ENCODE measurements at regions not wholly inside any gene's neighbourhood (a gene's known extent, or its start where the extent isn't known, plus 50 kb on each side); places are given as distances from the start of the nearest gene placed in this dataset.

- no peak for DNase-seq
These were observed 120.2 kb upstream of the GUCY1A1 start for GRCh38 chr4:155546451-155546850.

DNA sequence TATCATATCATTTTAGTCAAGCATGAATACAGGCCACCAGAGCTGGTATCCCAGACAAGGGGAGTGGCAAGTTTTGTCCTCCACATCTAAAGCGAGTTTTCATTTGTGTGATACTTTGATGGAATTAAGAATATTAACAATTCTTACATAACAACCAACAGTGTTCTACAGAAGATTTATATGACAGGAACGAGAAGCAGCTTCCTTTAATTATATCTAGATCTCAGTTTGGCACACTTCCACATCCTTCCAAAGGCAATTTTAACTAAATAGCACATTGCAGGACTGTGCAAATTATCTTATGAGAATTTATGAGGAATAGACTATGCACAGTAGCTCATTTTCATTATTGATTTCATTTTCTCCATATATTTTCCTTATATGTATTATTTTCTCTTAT lies 121.2 kb upstream of the GUCY1A1 start:
- DNase-seq: no peak

GRCh38 chr4:155544547-155544946 lies 122.1 kb upstream of the GUCY1A1 start:
- no peak for DNase-seq

DNA sequence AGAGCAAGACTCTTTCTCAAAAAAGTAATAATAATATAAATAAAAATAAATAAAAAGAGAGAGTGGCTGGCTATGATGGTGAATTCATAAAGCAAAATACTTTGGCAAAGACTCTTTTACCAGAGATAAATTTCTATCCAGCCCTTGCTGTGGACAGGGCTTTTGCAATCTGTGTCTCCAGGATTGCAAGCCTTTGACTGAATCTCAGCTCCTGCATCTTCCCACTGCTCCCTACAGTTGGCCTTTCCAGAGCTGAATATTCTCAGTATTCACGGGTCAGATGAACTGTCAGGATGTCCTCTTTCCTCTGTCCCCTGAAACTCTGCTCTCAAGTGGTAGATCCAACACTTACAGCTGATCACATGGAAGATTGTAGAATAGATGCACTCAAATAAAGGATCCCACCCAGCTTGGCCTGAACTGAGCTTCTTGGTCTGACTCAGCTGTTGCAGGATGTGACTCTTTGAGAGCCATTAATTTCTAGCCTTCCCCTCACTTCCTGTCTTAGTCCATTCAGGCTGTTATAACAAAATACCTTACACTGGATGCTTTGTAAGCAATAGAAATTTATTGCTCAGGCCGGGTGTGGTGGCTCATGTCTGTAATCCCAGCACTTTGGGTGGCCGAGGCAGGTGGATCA lies 123.4 kb upstream of the GUCY1A1 start:
- DNase-seq: no peak

- no peak for DNase-seq
These were observed 124.2 kb upstream of the GUCY1A1 start for GRCh38 chr4:155542415-155542814.

DNA sequence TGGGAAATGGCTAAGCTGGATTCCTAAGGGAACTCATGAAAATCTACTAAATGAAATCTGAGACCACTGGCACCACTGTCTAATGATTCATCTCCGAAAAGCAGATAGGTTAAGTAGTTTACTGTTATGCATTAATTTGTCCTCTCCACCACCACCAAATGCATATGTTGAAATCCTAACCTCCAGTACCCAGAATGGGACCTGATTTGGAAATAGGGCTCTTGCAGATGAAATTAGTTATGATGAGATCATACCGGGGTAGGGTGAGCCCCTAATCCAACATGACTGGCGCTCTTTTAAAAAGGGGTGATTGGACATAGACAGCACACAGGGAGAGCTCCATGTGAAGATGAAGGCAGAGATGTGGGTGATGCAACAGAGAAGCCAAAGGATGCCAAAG lies 124.9 kb upstream of the GUCY1A1 start:
- DNase-seq: no peak

GRCh38 chr4:155540698-155541097 lies 126.0 kb upstream of the GUCY1A1 start:
- DNase-seq: no peak

- no peak for DNase-seq
These were observed 126.9 kb upstream of the GUCY1A1 start for GRCh38 chr4:155539746-155540145.

GRCh38 chr4:155535802-155536454 lies 130.7 kb upstream of the GUCY1A1 start:
- no peak for DNase-seq

DNA sequence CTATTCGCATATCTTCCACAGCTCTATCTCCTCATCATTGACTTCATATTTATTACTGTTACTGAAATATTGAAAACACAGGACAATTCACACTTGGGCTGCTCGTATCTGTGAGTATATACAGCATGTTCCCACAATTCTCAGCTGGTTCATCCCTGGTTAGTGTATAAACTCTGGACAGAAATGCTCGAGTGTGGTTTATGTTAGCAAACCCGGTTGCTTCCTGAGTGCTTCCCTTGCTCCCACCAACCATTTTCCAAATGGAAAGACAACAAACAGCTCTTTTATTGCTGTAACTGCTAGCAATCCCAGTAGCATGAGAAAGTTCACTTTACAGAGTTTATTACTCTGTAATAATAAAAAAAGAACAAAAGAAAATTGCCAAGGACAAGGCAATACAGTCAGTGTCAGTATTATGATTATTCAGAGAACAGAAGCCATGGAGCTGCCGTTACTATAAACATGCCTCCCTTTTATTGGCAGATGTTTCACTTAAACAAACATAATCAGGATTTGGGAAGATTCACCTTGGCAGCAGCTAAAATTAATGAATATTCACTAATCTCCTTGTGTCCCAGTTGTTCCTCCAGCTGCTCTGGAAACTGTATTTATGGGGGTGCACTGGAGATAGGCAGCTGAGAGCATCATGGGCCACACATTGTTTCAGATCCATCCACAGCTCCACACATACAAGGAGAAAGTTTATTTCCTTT lies 134.1 kb upstream of the GUCY1A1 start:
- no peak for DNase-seq

- DNase-seq: no peak
These were observed 135.8 kb upstream of the GUCY1A1 start for GRCh38 chr4:155530857-155531256.

DNA sequence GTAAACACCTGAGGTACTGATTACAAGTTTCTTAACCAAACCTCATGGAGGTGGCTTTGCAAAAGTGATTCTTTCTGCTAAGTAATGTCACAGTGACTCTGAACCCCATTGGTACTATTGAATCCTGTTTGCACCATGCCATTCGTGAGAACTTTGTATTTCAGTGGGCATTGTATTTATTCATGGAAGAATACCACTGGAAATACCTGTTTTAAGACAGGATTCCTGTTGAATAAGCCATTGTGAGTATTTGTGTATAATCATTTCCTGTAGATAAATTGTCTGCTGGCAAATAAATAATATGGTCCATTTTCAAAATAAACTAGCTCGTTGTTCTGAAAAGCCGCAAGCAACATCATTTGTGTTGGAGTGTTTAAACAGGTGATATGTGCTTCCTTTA lies 136.4 kb upstream of the GUCY1A1 start:
- no peak for DNase-seq

- DNase-seq: no peak
These were observed 136.9 kb upstream of the GUCY1A1 start for GRCh38 chr4:155529716-155530115.

DNA sequence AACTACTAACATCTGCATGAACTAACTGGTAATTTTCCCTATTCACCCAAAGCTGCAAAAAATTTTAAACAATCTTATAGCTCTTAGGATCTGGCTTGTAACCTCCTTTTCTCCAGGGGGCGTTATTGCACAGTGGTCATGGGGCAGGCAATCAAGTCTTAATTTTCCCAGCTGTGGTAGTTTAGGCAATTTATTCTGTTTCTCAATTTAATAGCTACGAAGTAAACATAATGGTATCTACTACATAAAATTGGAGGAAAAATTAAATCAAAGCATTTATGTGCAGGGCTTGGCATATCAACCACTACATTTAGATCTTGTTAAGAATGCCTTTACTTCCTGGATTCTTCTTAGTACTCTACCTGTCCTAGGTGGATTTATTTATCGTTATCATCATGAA lies 137.4 kb upstream of the GUCY1A1 start:
- DNase-seq: no peak

DNA sequence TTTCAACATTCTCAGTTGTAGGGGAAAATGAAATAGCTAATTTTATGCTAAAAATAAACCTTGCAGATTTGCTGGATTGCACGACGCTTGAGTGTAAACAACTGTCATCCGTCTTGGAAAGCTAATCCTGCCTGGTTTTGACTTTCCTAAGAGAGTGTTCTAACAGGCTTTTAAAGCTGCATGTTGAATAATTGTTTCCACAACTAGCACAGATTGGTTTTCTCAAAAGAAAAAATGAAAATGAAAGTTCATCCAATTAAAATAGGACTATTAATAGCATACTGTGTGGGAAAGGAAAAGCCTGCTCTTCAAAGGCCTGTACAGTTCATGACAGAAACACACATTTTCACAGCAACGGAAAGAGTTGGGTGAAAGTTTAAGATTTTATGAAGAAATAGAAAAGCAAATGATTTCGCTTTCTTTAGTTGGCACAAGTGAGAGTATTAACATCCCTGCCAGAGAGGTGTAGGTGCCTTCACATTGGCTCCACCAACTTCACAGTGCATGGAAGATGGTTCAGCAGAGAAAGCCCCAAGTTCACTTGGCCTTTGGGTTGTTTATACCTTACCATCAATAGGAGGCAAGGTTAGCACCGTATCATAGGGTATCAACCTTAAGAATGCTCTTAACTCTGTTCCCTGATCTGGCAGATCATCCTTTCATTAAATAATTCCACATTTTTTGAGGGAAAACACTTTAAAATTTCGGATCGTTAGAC lies 140.0 kb upstream of the GUCY1A1 start:
- DNase-seq: no peak

DNA sequence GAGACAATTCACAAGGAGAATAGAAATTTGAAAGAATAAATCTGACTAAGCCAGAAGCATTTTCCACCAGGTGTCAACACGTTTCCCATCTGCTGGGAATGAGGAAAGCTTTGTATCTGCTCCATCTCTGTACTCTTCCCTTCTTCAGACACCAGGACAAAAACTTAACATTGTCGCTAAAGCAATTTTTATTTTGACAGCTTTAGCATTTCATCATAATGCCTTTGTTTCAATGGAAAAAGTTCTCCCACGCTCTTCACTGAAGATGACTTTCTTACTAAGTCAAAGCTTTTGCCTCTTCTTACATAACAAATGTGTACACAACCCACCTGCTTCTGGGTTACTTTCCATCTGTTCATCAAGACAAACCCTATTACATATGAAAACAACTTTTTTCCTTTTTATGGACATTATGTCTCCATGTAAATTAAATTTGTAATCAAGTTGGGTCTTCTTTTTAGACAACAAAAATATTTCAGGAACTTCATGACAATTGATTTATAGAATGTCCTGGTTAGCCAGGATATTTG lies 141.7 kb upstream of the GUCY1A1 start:
- DNase-seq: no peak

DNA sequence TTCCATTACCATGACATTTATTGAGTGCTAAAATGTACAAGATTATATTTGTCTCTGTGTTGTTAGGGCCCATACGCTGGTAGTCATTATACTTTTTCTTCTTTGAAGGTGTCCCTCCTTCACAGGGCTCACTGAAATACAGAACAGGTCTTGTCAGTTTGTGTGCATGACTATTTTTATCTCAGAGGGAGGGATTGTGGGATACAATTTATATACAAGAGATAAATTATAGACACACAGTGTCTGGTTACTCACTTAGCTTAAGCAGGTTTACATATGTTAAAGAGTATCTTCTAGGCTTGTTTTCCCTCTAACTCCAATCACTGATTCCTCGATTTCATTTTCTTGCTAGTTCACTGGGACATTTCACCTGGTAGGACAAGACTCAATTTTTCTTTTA lies 143.3 kb upstream of the GUCY1A1 start:
- DNase-seq: no peak

GRCh38 chr4:155522201-155522600 lies 144.4 kb upstream of the GUCY1A1 start:
- no peak for DNase-seq

GRCh38 chr4:155521382-155521781 lies 144.6 kb upstream of the MAP9 start:
- DNase-seq: no peak

- no peak for DNase-seq
These were observed 138.8 kb upstream of the MAP9 start for GRCh38 chr4:155515444-155516075.

DNA sequence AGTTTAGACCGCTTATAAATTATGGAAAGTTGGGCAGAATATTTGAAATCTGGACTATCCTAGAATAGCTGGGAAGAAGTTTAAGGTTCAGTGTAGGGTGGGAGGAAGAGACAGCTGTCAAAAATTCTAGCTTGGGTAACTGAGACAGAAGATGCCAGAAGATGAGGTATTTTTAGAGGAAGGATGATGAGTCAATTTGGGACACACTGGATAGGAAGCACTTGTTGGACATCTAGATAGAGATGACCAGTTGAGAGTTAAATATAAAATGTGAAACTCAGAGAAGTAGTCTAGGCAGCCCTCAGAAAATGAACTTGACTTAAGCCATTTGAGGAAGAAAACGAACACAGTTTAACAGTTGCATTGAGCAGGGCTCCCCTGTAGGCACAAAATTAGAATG lies 137.9 kb upstream of the MAP9 start:
- DNase-seq: no peak

DNA sequence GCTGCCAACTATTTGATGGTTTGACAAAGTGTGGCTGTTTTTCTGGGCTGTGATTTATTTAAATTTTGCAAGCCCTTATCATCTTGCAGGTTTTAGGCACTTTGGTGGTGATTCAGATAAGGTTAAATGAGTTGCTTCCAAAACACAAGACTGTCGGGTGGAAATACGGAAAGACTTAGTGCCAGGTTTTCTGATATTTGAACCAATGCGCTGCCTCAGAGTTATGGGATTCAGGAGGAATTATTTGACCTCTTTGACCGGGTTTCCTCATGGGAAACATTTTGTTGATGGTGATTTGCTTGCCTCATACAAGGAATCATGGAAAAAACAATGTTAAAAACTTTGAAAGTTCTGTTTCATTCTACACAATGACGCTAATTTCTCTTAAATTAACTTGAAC lies 136.1 kb upstream of the MAP9 start:
- no peak for DNase-seq

DNA sequence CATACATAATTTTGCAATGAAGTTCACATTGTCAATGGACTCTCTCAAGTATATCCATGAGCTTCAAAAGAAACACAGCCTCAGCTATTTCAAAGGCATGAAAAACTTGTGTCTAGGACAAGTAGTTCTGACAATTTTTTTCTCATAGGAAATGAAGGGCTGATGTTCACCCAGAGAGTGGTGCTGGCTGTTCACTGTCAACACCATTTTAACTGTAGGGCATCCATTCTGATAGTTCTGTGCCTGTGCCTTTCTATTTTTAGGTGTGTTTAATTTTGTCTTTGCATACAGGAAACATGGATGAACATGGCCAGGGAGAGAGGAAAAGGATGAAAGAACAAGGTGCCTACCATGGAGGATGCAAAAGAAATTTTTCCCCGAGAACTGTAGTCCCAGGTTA lies 135.3 kb upstream of the MAP9 start:
- no peak for DNase-seq
